HL-60 (cell line): ENCODE measurements at regions not wholly inside any gene's neighbourhood (a gene's known extent, or its start where the extent isn't known, plus 50 kb on each side); places are given as distances from the start of the nearest gene placed in this dataset.

ENCODE experiments used
- DNase-seq, 2 experiments: peaks; one replicate each; pipeline ENCODE4 v3.0.0-alpha.2; 2010 to 2020; ENCODE audit warnings: low read depth in 1 of 2, low spot score in 1 of 2
- H3K27ac ChIP-seq: fragments of 250-450 bp; sonication (Bioruptor Pico); replicated peaks from 2 replicates; pipeline ENCODE4 v1.5.1; 2020; ENCODE audit warnings: mild to moderate bottlenecking, moderate library complexity
- H3K27me3 ChIP-seq: fragments of 250-450 bp; sonication (Bioruptor Pico); 2 replicates; pipeline ENCODE4 v1.5.1; 2021; ENCODE audit warnings: mild to moderate bottlenecking, moderate library complexity; ENCODE audit not compliant: insufficient read depth, poor library complexity, severe bottlenecking
- H3K4me3 ChIP-seq: replicated peaks from 2 replicates; pipeline ENCODE4 v1.5.1; 2011; ENCODE audit warnings: mild to moderate bottlenecking, control low read depth, low read length; ENCODE audit not compliant: insufficient read depth
- CTCF ChIP-seq: IDR thresholded peaks from one replicate; pipeline ENCODE4 v1.5.1; 2011; ENCODE audit warnings: low read length, control low read depth, inconsistent platforms; ENCODE audit not compliant: insufficient read depth
- GABPA ChIP-seq: IDR thresholded peaks from 2 replicates; pipeline ENCODE4 v1.6.1; 2012; ENCODE audit warnings: low read depth
- POLR2AphosphoS5 ChIP-seq: IDR thresholded peaks from 2 replicates; pipeline ENCODE4 v1.6.1; 2012; ENCODE audit warnings: low read depth
- REST ChIP-seq: IDR thresholded peaks from 2 replicates; pipeline ENCODE4 v1.6.1; 2012; ENCODE audit warnings: low read depth; ENCODE audit not compliant: insufficient replicate concordance
- SPI1 ChIP-seq: IDR thresholded peaks from 2 replicates; pipeline ENCODE4 v1.6.1; 2012; ENCODE audit warnings: low read depth, mild to moderate bottlenecking, borderline replicate concordance

- Histone ChIP-seq H3K27me3 (no peaks in the 10 kb centered on the region), H3K27ac (no peak overlapping the region), H3K4me3 (no peak overlapping the region)
- TF ChIP-seq CTCF (no peak), SPI1 (peak; percentile 42; the same call in 1 of the 2 replicates), POLR2AphosphoS5 (no peak)
- DNase-seq, result peak in 1 of 2 experiments; percentile 3
These were observed 65.7 kb upstream of the BACE2 start for GRCh38 chr21:41102281-41102680.

GRCh38 chr21:41107602-41108001 is 60.4 kb upstream of the BACE2 start:
- DNase-seq, result no peak
- no peak overlapping the region for H3K4me3 ChIP-seq

GRCh38 chr21:41108668-41109585 is 59.0 kb upstream of the BACE2 start:
- H3K27me3 ChIP-seq, result no peaks in the 10 kb centered on the region
- TF ChIP-seq CTCF, result no peak
- TF ChIP-seq SPI1, result no peak
- no peak for TF ChIP-seq POLR2AphosphoS5
- no peak for TF ChIP-seq GABPA
- no peak for TF ChIP-seq REST
- H3K27ac ChIP-seq, result no peak overlapping the region
- H3K4me3 ChIP-seq, result no peak overlapping the region
- no peak for DNase-seq

More at GRCh38 chr21:41107602-41108001, 60.4 kb upstream of the BACE2 start:
- no peaks in the 10 kb centered on the region for H3K27me3 ChIP-seq
- no peak for TF ChIP-seq REST
- no peak for TF ChIP-seq CTCF
- no peak for TF ChIP-seq SPI1
- TF ChIP-seq GABPA, result no peak
- no peak for TF ChIP-seq POLR2AphosphoS5
- no peak overlapping the region for H3K27ac ChIP-seq

- Histone ChIP-seq H3K4me3 (no peak overlapping the region), H3K27ac (no peak overlapping the region), H3K27me3 (no peaks in the 10 kb centered on the region)
- TF ChIP-seq POLR2AphosphoS5 (no peak), GABPA (no peak), CTCF (no peak), SPI1 (no peak), REST (no peak)
- DNase-seq, result no peak
These were observed 57.8 kb upstream of the BACE2 start for GRCh38 chr21:41110161-41110560.
